K562 (cell line): ENCODE measurements at regions not wholly inside any gene's neighbourhood (a gene's known extent, or its start where the extent isn't known, plus 50 kb on each side); places are given as distances from the start of the nearest gene placed in this dataset.

Source experiments
- ATAC-seq: fragments of 200-7000 bp; cut with Tn5 transposase; 3 replicates; pipeline ENCODE4 v1.9.1; 2020; ENCODE audit warnings: moderate library complexity
- BruUV-seq: library from RNA; stranded (reverse); fragments of 400-500 nt; replicated peaks from 2 replicates; lab custom pipeline; 2021; lab: Mats Ljungman, UMichigan
- CTCF ChIA-PET: fragments of 300-600 bp; formaldehyde crosslinking; extraction: SDS; loops from one replicate; lab custom pipeline; 2021; ENCODE audit warnings: low intra/inter-chr PET ratio; lab: Yijun Ruan, JAX
- POLR2A ChIA-PET: fragments of 300-600, 350-650 bp; sonication (Branson Sonifier 250); formaldehyde crosslinking; extraction: SDS; loops from one replicate; lab custom pipeline; 2021; ENCODE audit warnings: antibody characterized with exemption, inconsistent platforms; lab: Yijun Ruan, JAX
- DNase-seq, 4 experiments: peaks; one replicate each; pipeline versions ENCODE4 v3.0.0 to v3.0.0-alpha.2; 2011 to 2018; ENCODE audit warnings: low spot score in 3 of 4, mixed read lengths in 3 of 4; ENCODE audit errors: extremely low read depth in 1 of 4
- FAIRE-seq: peaks from 2 replicates; lab custom pipeline; 2011; peaks lifted over from hg19 to GRCh38; lab: Jason Lieb, UNC
- H2AFZ ChIP-seq: 2 replicates; pipeline ENCODE4 v1.6.0; 2011; ENCODE audit warnings: low read depth, low read length, control low read depth, inconsistent platforms
- H3K27ac ChIP-seq: fragments of 200-600 bp; 3 replicates; pipeline ENCODE4 v1.8.0; 2011; ENCODE audit warnings: low read depth, mild to moderate bottlenecking, control low read depth, inconsistent platforms, low read length, moderate library complexity, mixed read lengths; ENCODE audit errors: extremely low read depth
- H3K27me3 ChIP-seq, 2 experiments: fragments of 300-600 bp in 1 of 2; 2 replicates in 1 of 2; 3 replicates in 1 of 2; pipeline versions ENCODE4 v1.6.0 to v1.8.0; 2011; ENCODE audit warnings: inconsistent platforms in 2 of 2, low read length in 2 of 2, mild to moderate bottlenecking in 1 of 2, mixed read lengths in 1 of 2, moderate library complexity in 1 of 2; ENCODE audit not compliant: control insufficient read depth in 2 of 2, insufficient read depth in 2 of 2
- H3K36me3 ChIP-seq: fragments of 300-600 bp; 3 replicates; pipeline ENCODE4 v1.8.0; 2011; ENCODE audit warnings: mild to moderate bottlenecking, low read length, inconsistent platforms; ENCODE audit not compliant: control insufficient read depth, insufficient read depth
- H3K4me1 ChIP-seq, 2 experiments: fragments of 200-600 bp in 1 of 2; replicated peaks in 1 of 2; 2 replicates in 1 of 2; 3 replicates in 1 of 2; pipeline versions ENCODE4 v1.5.1 to v1.8.0; 2011; ENCODE audit warnings: inconsistent platforms in 2 of 2, low read length in 2 of 2, mild to moderate bottlenecking in 1 of 2, mixed read lengths in 1 of 2, moderate library complexity in 1 of 2; ENCODE audit not compliant: control insufficient read depth in 2 of 2, insufficient read depth in 2 of 2
- H3K4me2 ChIP-seq: 2 replicates; pipeline ENCODE4 v1.6.1; 2011; ENCODE audit warnings: low read length, control low read depth, inconsistent platforms, mixed read lengths; ENCODE audit not compliant: insufficient read depth
- H3K4me3 ChIP-seq: fragments of 200-600 bp; sonication (generic), shearing (Covaris generic); 2 replicates; pipeline ENCODE4 v1.5.1; 2016; ENCODE audit warnings: control low read depth, inconsistent platforms
- H3K79me2 ChIP-seq: fragments of 200-600 bp; 3 replicates; pipeline ENCODE4 v1.8.0; 2011; ENCODE audit warnings: low read length, inconsistent platforms; ENCODE audit not compliant: control insufficient read depth, insufficient read depth
- H3K9ac ChIP-seq, 2 experiments: 2 replicates each; pipeline versions ENCODE4 v1.6.0 to v1.6.1; 2011; ENCODE audit warnings: low read depth in 2 of 2, low read length in 2 of 2, control low read depth in 1 of 2, inconsistent platforms in 1 of 2, mild to moderate bottlenecking in 1 of 2, mixed read lengths in 1 of 2; ENCODE audit not compliant: insufficient read depth in 1 of 2
- H3K9me1 ChIP-seq: one replicate; pipeline ENCODE4 v1.6.0; 2011; ENCODE audit warnings: inconsistent platforms, mild to moderate bottlenecking, low read length, moderate library complexity; ENCODE audit not compliant: control insufficient read depth, insufficient read depth
- H3K9me3 ChIP-seq: replicated peaks from 2 replicates; pipeline ENCODE4 v1.5.1; 2011; ENCODE audit warnings: low read depth, low read length, inconsistent platforms; ENCODE audit not compliant: control insufficient read depth, insufficient read depth
- H4K20me1 ChIP-seq: replicated peaks from 2 replicates; pipeline ENCODE4 v1.6.1; 2011; ENCODE audit warnings: low read length, inconsistent platforms, mixed read lengths; ENCODE audit not compliant: control insufficient read depth, insufficient read depth
- BCL6 ChIP-seq: fragments of 250-450 bp; sonication (Bioruptor Pico); IDR thresholded peaks from 2 replicates; pipeline ENCODE4 v1.4.0; 2020
- DEAF1 ChIP-seq: fragments of 450-650 bp; formaldehyde crosslinking; IDR thresholded peaks from 2 replicates; pipeline ENCODE4 v1.4.0; 2020; ENCODE audit warnings: mild to moderate bottlenecking, moderate library complexity
- HDAC6 ChIP-seq: IDR thresholded peaks from 2 replicates; pipeline ENCODE4 v1.6.1; 2012; ENCODE audit warnings: low read depth, mild to moderate bottlenecking, control low read depth, inconsistent platforms, low read length, moderate library complexity
- NONO ChIP-seq, 2 experiments: fragments of 200-400 bp in 1 of 2; fragments of 450-650 bp in 1 of 2; formaldehyde crosslinking in 1 of 2; IDR thresholded peaks; 2 replicates each; pipeline ENCODE4 v1.6.1; 2017; ENCODE audit warnings: low read depth in 2 of 2, mild to moderate bottlenecking in 2 of 2, moderate library complexity in 2 of 2, low read length in 1 of 2
- RAD51 ChIP-seq: fragments of 450-650 bp; IDR thresholded peaks from 2 replicates; pipeline ENCODE4 v1.7.1; 2016; ENCODE audit warnings: low read depth, mild to moderate bottlenecking, borderline replicate concordance
- TCF15 ChIP-seq: fragments of 250-450 bp; sonication (Bioruptor Pico); IDR thresholded peaks from 2 replicates; pipeline ENCODE4 v1.8.0; 2022; ENCODE audit warnings: moderate library complexity, mild to moderate bottlenecking, inconsistent platforms
- TRIM28 ChIP-seq: fragments of 450-650 bp; IDR thresholded peaks from 2 replicates; pipeline ENCODE4 v1.6.1; 2017
- ZNF232 ChIP-seq: sonication (generic); formaldehyde crosslinking; IDR thresholded peaks from 2 replicates; pipeline ENCODE4 v1.8.0; 2022; ENCODE audit warnings: mild to moderate bottlenecking, missing genetic modification reagents
- ZNF75A ChIP-seq: fragments of 450-650 bp; formaldehyde crosslinking; IDR thresholded peaks from 2 replicates; pipeline ENCODE4 v1.4.0; 2020; ENCODE audit warnings: mild to moderate bottlenecking
- WGBS: fragments of 100-300 bp; shearing (Covaris generic); methylation state at CpG from one replicate; pipeline ENCODE4 v1.1.6; 2016; ENCODE audit warnings: low coverage, mixed read lengths; ENCODE audit not compliant: insufficient coverage; ENCODE audit errors: missing lambda C conversion rate; 5-methylcytosine and 5-hydroxymethylcytosine counted together
- in situ Hi-C: fragments of 300-500 bp; cut with MboI; formaldehyde crosslinking; loops from 4 replicates; pipeline ENCODE4 v1.15.0; 2018; ENCODE audit warnings: inconsistent platforms, mixed read lengths
- intact Hi-C: fragments of 100-400 bp; cut with micrococcal nuclease; formaldehyde crosslinking; loops from 2 replicates; pipeline ENCODE4 v1.14.2; 2022
- TF ChIP-seq, protein P1 (sequence below), 3 experiments: fragments of 200-800 bp in 1 of 3; fragments of 250-450 bp in 1 of 3; fragments of 450-650 bp in 1 of 3; sonication (Bioruptor Pico) in 1 of 3; sonication (Bioruptor generic) in 1 of 3; formaldehyde crosslinking in 1 of 3; IDR thresholded peaks; 2 replicates each; pipeline versions ENCODE4 v1.6.1 to v1.8.0; 2016 to 2022; ENCODE audit warnings: mild to moderate bottlenecking in 2 of 3, missing genetic modification characterization in 2 of 3, missing compliant biosample characterization in 1 of 3, moderate library complexity in 1 of 3
- TF ChIP-seq, protein P2 (sequence below), 2 experiments: IDR thresholded peaks in 1 of 2; conservative IDR thresholded peaks in 1 of 2; 2 replicates each; pipeline ENCODE4 v1.6.1; 2016; ENCODE audit warnings: low read depth in 2 of 2, mild to moderate bottlenecking in 1 of 2, missing compliant biosample characterization in 1 of 2, missing genetic modification characterization in 1 of 2, moderate library complexity in 1 of 2

- TF ChIP-seq, protein P1, sequence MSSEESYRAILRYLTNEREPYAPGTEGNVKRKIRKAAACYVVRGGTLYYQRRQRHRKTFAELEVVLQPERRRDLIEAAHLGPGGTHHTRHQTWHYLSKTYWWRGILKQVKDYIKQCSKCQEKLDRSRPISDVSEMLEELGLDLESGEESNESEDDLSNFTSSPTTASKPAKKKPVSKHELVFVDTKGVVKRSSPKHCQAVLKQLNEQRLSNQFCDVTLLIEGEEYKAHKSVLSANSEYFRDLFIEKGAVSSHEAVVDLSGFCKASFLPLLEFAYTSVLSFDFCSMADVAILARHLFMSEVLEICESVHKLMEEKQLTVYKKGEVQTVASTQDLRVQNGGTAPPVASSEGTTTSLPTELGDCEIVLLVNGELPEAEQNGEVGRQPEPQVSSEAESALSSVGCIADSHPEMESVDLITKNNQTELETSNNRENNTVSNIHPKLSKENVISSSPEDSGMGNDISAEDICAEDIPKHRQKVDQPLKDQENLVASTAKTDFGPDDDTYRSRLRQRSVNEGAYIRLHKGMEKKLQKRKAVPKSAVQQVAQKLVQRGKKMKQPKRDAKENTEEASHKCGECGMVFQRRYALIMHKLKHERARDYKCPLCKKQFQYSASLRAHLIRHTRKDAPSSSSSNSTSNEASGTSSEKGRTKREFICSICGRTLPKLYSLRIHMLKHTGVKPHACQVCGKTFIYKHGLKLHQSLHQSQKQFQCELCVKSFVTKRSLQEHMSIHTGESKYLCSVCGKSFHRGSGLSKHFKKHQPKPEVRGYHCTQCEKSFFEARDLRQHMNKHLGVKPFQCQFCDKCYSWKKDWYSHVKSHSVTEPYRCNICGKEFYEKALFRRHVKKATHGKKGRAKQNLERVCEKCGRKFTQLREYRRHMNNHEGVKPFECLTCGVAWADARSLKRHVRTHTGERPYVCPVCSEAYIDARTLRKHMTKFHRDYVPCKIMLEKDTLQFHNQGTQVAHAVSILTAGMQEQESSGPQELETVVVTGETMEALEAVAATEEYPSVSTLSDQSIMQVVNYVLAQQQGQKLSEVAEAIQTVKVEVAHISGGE (CRISPR knock-in tag; IDR thresholded peaks at IDR 0.05) = no peak
- TF ChIP-seq, protein P2, sequence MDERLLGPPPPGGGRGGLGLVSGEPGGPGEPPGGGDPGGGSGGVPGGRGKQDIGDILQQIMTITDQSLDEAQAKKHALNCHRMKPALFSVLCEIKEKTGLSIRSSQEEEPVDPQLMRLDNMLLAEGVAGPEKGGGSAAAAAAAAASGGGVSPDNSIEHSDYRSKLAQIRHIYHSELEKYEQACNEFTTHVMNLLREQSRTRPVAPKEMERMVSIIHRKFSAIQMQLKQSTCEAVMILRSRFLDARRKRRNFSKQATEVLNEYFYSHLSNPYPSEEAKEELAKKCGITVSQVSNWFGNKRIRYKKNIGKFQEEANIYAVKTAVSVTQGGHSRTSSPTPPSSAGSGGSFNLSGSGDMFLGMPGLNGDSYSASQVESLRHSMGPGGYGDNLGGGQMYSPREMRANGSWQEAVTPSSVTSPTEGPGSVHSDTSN (CRISPR knock-in tag; IDR thresholded peaks at IDR 0.05; ENCODE audit: low read depth) = no peak
- TF ChIP-seq, protein P2 (tag; conservative IDR thresholded peaks at IDR 0.05; ENCODE audit: low read depth) = no peak
These were observed 332.1 kb upstream of the PKN2 start (continued) for GRCh38 chr1:88351960-88352359.

- no peak overlapping the region for H3K4me3 ChIP-seq
- in situ Hi-C loops = no loop called here
- FAIRE-seq = no peak
- no peak for TF ChIP-seq DEAF1 (CRISPR knock-in tag)
- TF ChIP-seq HDAC6 = no peak
- TF ChIP-seq NONO (IDR thresholded peaks at IDR 0.05; ENCODE audit: low read depth in 2 of 2, low read length in 1 of 2) = no peak
- TF ChIP-seq TCF15 (CRISPR knock-in tag) = no peak
- no peak for TF ChIP-seq ZNF75A (CRISPR knock-in tag)
- no peak for TF ChIP-seq BCL6 (CRISPR knock-in tag)
- no peak for TF ChIP-seq RAD51
- TF ChIP-seq TRIM28 = no peak
- no peak for TF ChIP-seq ZNF232 (CRISPR knock-in tag)
- POLR2A ChIA-PET = no interaction called here
- no peak for DNase-seq
- 9% methylated on average over 1 of the region's 1 CpG for WGBS
- H3K9me1 ChIP-seq = no peaks in the 10 kb centered on the region
- no peaks in the 10 kb centered on the region for H3K4me1 ChIP-seq
- H3K9ac ChIP-seq = no peak overlapping the region
- H3K79me2 ChIP-seq = no peaks in the 10 kb centered on the region
- no peaks in the 10 kb centered on the region for H3K36me3 ChIP-seq
- CTCF ChIA-PET = no interaction called here
- no peak overlapping the region for H3K27ac ChIP-seq
- no peaks in the 10 kb centered on the region for H3K27me3 ChIP-seq
- no peaks in the 10 kb centered on the region for H4K20me1 ChIP-seq
- no TSS peak for BruUV-seq
- ATAC-seq = no peak
- H2AFZ ChIP-seq = no peak overlapping the region
- intact Hi-C loops = no loop called here
- H3K4me2 ChIP-seq = no peak overlapping the region
- no peaks in the 10 kb centered on the region for H3K9me3 ChIP-seq
These were observed 329.8 kb upstream of the PKN2 start for GRCh38 chr1:88354256-88354655.
